T1000 (cell line): ENCODE measurements at regions not wholly inside any gene's neighbourhood (a gene's known extent, or its start where the extent isn't known, plus 50 kb on each side); places are given as distances from the start of the nearest gene placed in this dataset.
"Not testable (repeated sequence)": the region's sequence is repeated elsewhere in the genome, so short reads cannot be mapped to it uniquely, and the experiment has no call there.

ENCODE experiments used
- DNase-seq: peaks from one replicate; lab custom pipeline; 2025; ENCODE audit warnings: mixed read lengths; lab: John Stamatoyannopoulos, UW

GRCh38 chr4:83780053-83780733 lies 244.3 kb downstream of the GPAT3 start:
- DNase-seq = no peak

GRCh38 chr4:83779103-83780052 lies 243.5 kb downstream of the GPAT3 start:
- DNase-seq = no peak

- DNase-seq = no peak
Measured at GRCh38 chr4:83772685-83773084, 236.8 kb downstream of the GPAT3 start.

GRCh38 chr4:83771113-83771705 lies 235.3 kb downstream of the GPAT3 start:
- no peak for DNase-seq

GRCh38 chr4:83768146-83768545 lies 232.2 kb downstream of the GPAT3 start:
- no peak for DNase-seq

- DNase-seq = no peak
Measured at GRCh38 chr4:83767067-83767466, 231.2 kb downstream of the GPAT3 start.

GRCh38 chr4:83759611-83760010 lies 223.7 kb downstream of the GPAT3 start:
- DNase-seq = no peak

GRCh38 chr4:83758285-83758684 lies 222.4 kb downstream of the GPAT3 start:
- no peak for DNase-seq

- DNase-seq = no peak
Measured at GRCh38 chr4:83757121-83757621, 221.3 kb downstream of the GPAT3 start.

- no peak for DNase-seq
Measured at GRCh38 chr4:83753260-83753659, 217.4 kb downstream of the GPAT3 start.

GRCh38 chr4:83751336-83751949 lies 215.5 kb downstream of the GPAT3 start:
- DNase-seq = no peak

GRCh38 chr4:83748711-83749110 lies 212.8 kb downstream of the GPAT3 start:
- DNase-seq = no peak

GRCh38 chr4:83738895-83739294 lies 203.0 kb downstream of the GPAT3 start:
- DNase-seq = no peak

GRCh38 chr4:83734576-83734975 lies 198.7 kb downstream of the GPAT3 start:
- DNase-seq = no peak

- no peak for DNase-seq
Measured at GRCh38 chr4:83732114-83732635, 196.3 kb downstream of the GPAT3 start.

GRCh38 chr4:83731609-83732008 lies 195.7 kb downstream of the GPAT3 start:
- DNase-seq = no peak

GRCh38 chr4:83730958-83731357 lies 195.1 kb downstream of the GPAT3 start:
- not testable (repeated sequence) for DNase-seq

GRCh38 chr4:83728191-83728590 lies 192.3 kb downstream of the GPAT3 start:
- DNase-seq = no peak

- no peak for DNase-seq
Measured at GRCh38 chr4:83725336-83726085, 189.6 kb downstream of the GPAT3 start.

- no peak for DNase-seq
Measured at GRCh38 chr4:83724485-83725335, 188.8 kb downstream of the GPAT3 start.
